ENCODE measurements at regions not wholly inside any gene's neighbourhood (a gene's known extent, or its start where the extent isn't known, plus 50 kb on each side); places are given as distances from the start of the nearest gene placed in this dataset.

GRCh38 chr2:13103151-13103550 lies 386.4 kb downstream of the TRIB2 start:
- no peak for DNase-seq (ENCODE audit: low spot score)

- DNase-seq (ENCODE audit: low spot score), result no peak
Measured at GRCh38 chr2:13103778-13104493, 387.2 kb downstream of the TRIB2 start.

- DNase-seq (ENCODE audit: low spot score), result no peak
Measured at GRCh38 chr2:13104723-13105122, 388.0 kb downstream of the TRIB2 start.

- DNase-seq (ENCODE audit: low spot score), result no peak
Measured at GRCh38 chr2:13106302-13106701, 389.6 kb downstream of the TRIB2 start.

GRCh38 chr2:13109516-13109915 lies 392.8 kb downstream of the TRIB2 start:
- no peak for DNase-seq (ENCODE audit: low spot score)

GRCh38 chr2:13110825-13111224 lies 394.1 kb downstream of the TRIB2 start:
- DNase-seq (ENCODE audit: low spot score), result no peak

- no peak for DNase-seq (ENCODE audit: low spot score)
Measured at GRCh38 chr2:13113002-13113401, 396.3 kb downstream of the TRIB2 start.

GRCh38 chr2:13114391-13114790 lies 397.7 kb downstream of the TRIB2 start:
- DNase-seq (ENCODE audit: low spot score), result no peak

GRCh38 chr2:13115643-13116042 lies 398.9 kb downstream of the TRIB2 start:
- no peak for DNase-seq (ENCODE audit: low spot score)

- no peak for DNase-seq (ENCODE audit: low spot score)
Measured at GRCh38 chr2:13121096-13121495, 404.4 kb downstream of the TRIB2 start.

GRCh38 chr2:13128139-13128538 lies 411.4 kb downstream of the TRIB2 start:
- DNase-seq (ENCODE audit: low spot score), result no peak

- DNase-seq (ENCODE audit: low spot score), result no peak
Measured at GRCh38 chr2:13135369-13135768, 418.6 kb downstream of the TRIB2 start.

- no peak for DNase-seq (ENCODE audit: low spot score)
Measured at GRCh38 chr2:13135856-13136255, 419.1 kb downstream of the TRIB2 start.

GRCh38 chr2:13137679-13138078 lies 420.9 kb downstream of the TRIB2 start:
- DNase-seq (ENCODE audit: low spot score), result no peak

GRCh38 chr2:13141315-13141714 lies 424.6 kb downstream of the TRIB2 start:
- DNase-seq (ENCODE audit: low spot score), result no peak

GRCh38 chr2:13143451-13143850 lies 426.7 kb downstream of the TRIB2 start:
- DNase-seq (ENCODE audit: low spot score), result no peak

GRCh38 chr2:13156916-13157315 lies 440.2 kb downstream of the TRIB2 start:
- no peak for DNase-seq (ENCODE audit: low spot score)

- no peak for DNase-seq (ENCODE audit: low spot score)
Measured at GRCh38 chr2:13158466-13158865, 441.7 kb downstream of the TRIB2 start.

GRCh38 chr2:13180729-13181128 lies 464.0 kb downstream of the TRIB2 start:
- no peak for DNase-seq (ENCODE audit: low spot score)

GRCh38 chr2:13193075-13193474 lies 476.3 kb downstream of the TRIB2 start:
- DNase-seq (ENCODE audit: low spot score), result no peak

GRCh38 chr2:13193900-13194299 lies 477.2 kb downstream of the TRIB2 start:
- peak; percentile 2 for DNase-seq (ENCODE audit: low spot score)

- DNase-seq (ENCODE audit: low spot score), result no peak
Measured at GRCh38 chr2:13195270-13195669, 478.5 kb downstream of the TRIB2 start.

- DNase-seq (ENCODE audit: low spot score), result no peak
Measured at GRCh38 chr2:13197248-13197647, 480.5 kb downstream of the TRIB2 start.

- DNase-seq (ENCODE audit: low spot score), result no peak
Measured at GRCh38 chr2:13201924-13202323, 485.2 kb downstream of the TRIB2 start.

Data from GM03348 (cell line).